Caco-2 (cell line): ENCODE measurements at regions not wholly inside any gene's neighbourhood (a gene's known extent, or its start where the extent isn't known, plus 50 kb on each side); places are given as distances from the start of the nearest gene placed in this dataset.

ENCODE experiments used
- BruUV-seq: library from RNA; stranded (reverse); fragments of 400-500 nt; replicated peaks from 2 replicates; lab custom pipeline; 2021; lab: Mats Ljungman, UMichigan
- CTCF ChIA-PET: fragments of 300-600 bp; sonication (Branson Sonifier 250); formaldehyde crosslinking; loops from one replicate; lab custom pipeline; 2022; ENCODE audit warnings: antibody characterized with exemption; lab: Charles Lee
- POLR2A ChIA-PET: fragments of 300-600 bp; sonication (Branson Sonifier 250); formaldehyde crosslinking; loops from one replicate; lab custom pipeline; 2022; ENCODE audit warnings: antibody characterized with exemption; lab: Charles Lee
- DNase-seq, 2 experiments: peaks; one replicate each; pipeline versions ENCODE4 v3.0.0 to v3.0.0-alpha.2; 2020 to 2022
- H3K27me3 ChIP-seq: replicated peaks from 2 replicates; pipeline ENCODE4 v1.6.0; 2011; ENCODE audit warnings: low read length; ENCODE audit not compliant: control insufficient read depth, insufficient read depth
- H3K36me3 ChIP-seq: 2 replicates; pipeline ENCODE4 v1.5.1; 2011; ENCODE audit warnings: low read length; ENCODE audit not compliant: control insufficient read depth, insufficient read depth
- H3K4me1 ChIP-seq: fragments of 250-450 bp; sonication (Bioruptor Pico); 2 replicates; pipeline ENCODE4 v1.5.1; 2020; ENCODE audit warnings: mild to moderate bottlenecking
- H3K4me3 ChIP-seq: 2 replicates; pipeline ENCODE4 v1.5.1; 2011; ENCODE audit warnings: low read depth, mild to moderate bottlenecking, control low read depth, low read length
- H3K9me3 ChIP-seq: fragments of 250-450 bp; sonication (Bioruptor Pico); 2 replicates; pipeline ENCODE4 v1.5.1; 2020; ENCODE audit warnings: mild to moderate bottlenecking, moderate library complexity
- H3K27ac Mint-ChIP-seq: one replicate; pipeline ENCODE4 v1.8.0; 2022; ENCODE audit warnings: mixed read lengths; ENCODE audit not compliant: unreplicated experiment
- H3K27me3 Mint-ChIP-seq: one replicate; pipeline ENCODE4 v1.8.0; 2022; ENCODE audit warnings: mixed read lengths; ENCODE audit not compliant: insufficient read depth, unreplicated experiment
- H3K36me3 Mint-ChIP-seq: one replicate; pipeline ENCODE4 v1.8.0; 2022; ENCODE audit warnings: mild to moderate bottlenecking, mixed read lengths; ENCODE audit not compliant: insufficient read depth, unreplicated experiment
- H3K4me1 Mint-ChIP-seq: one replicate; pipeline ENCODE4 v1.8.0; 2022; ENCODE audit warnings: low read depth, mixed read lengths; ENCODE audit not compliant: unreplicated experiment
- H3K4me3 Mint-ChIP-seq: one replicate; pipeline ENCODE4 v1.8.0; 2022; ENCODE audit warnings: mild to moderate bottlenecking, moderate library complexity, mixed read lengths; ENCODE audit not compliant: unreplicated experiment
- H3K9me3 Mint-ChIP-seq: one replicate; pipeline ENCODE4 v1.8.0; 2022; ENCODE audit warnings: mixed read lengths; ENCODE audit not compliant: unreplicated experiment
- CTCF ChIP-seq, 2 experiments: fragments of 200-600 bp in 1 of 2; IDR thresholded peaks; 1 replicate in 1 of 2; 2 replicates in 1 of 2; pipeline versions ENCODE4 v1.5.1 to v1.8.0; 2011 to 2022; ENCODE audit warnings: antibody characterized with exemption in 1 of 2, control low read depth in 1 of 2, inconsistent platforms in 1 of 2, low read depth in 1 of 2, low read length in 1 of 2, mild to moderate bottlenecking in 1 of 2, moderate library complexity in 1 of 2; ENCODE audit not compliant: insufficient read depth in 1 of 2, severe bottlenecking in 1 of 2, unreplicated experiment in 1 of 2
- intact Hi-C: fragments of 100-400 bp; cut with micrococcal nuclease; formaldehyde crosslinking; loops from one replicate; pipeline ENCODE4 v1.10.0; 2022; ENCODE audit not compliant: unreplicated experiment

GRCh38 chr14:87566991-87567390 is 426.0 kb downstream of the GALC start:
- POLR2A ChIA-PET, result no interaction called here
- Mint-ChIP-seq H3K27ac (no peak overlapping the region), H3K4me1 (no peaks in the 10 kb centered on the region)

DNA sequence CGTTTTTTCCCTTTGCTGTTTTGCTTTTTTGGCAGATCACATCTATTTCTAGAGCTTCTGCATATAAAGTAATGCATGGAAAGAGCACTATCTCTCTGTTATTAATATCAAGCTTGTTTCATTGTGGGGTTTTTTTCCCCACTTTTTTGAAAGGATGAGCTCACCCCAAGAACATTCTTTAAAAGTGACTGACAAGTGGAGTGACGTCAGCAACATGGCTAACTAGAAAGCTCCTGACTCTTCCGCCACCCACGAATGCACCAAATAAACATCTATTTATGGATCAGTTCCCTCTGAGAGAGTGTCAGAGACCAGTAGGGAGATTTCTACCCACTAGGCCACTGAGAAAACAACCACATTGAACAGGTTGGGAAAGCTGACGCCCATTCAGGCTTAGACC is 445.4 kb downstream of the GALC start:
- POLR2A ChIA-PET, result no interaction called here
- peaks cover 10% of the 10 kb centered on the region for H3K9me3 Mint-ChIP-seq

More at GRCh38 chr14:87566991-87567390, 426.0 kb downstream of the GALC start:
- Histone ChIP-seq H3K4me1 (no peaks in the 10 kb centered on the region), H3K4me3 (no peak overlapping the region), H3K9me3 (no peaks in the 10 kb centered on the region), H3K27me3 (no peaks in the 10 kb centered on the region; the same call in 1 of the 2 replicates), H3K36me3 (no peaks in the 10 kb centered on the region)
- TF ChIP-seq CTCF (IDR thresholded peaks at IDR 0.05; ENCODE audit: insufficient read depth in 1 of 2, low read depth in 1 of 2, low read length in 1 of 2, severe bottlenecking in 1 of 2, unreplicated experiment in 1 of 2), result no peak
- H3K36me3 Mint-ChIP-seq, result no peaks in the 10 kb centered on the region
- H3K27me3 Mint-ChIP-seq, result no peaks in the 10 kb centered on the region
- H3K4me3 Mint-ChIP-seq, result no peak overlapping the region
- no peak for DNase-seq
- CTCF ChIA-PET, result no interaction called here
- peaks cover 9% of the 10 kb centered on the region for H3K9me3 Mint-ChIP-seq
- no TSS peak for BruUV-seq
- intact Hi-C loops, result no loop called here

DNA sequence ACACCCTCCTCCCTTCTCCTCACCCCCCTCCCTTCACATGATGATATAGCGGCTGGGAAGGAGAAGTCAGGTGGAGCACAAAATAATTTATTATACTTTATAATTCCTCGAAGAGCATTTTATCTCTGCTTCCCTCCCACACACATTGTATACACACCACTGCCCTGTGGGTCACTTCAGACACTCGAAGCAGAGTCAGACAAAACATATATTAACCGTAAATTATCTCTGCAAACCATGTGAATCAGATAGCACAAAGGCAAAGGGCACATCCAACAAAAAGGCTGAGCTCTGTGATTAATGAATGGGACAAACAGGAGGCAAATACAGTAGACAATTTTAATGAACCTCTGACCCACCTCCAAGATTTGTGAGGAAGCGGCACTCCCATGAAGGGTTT is 450.7 kb downstream of the GALC start:
- Histone ChIP-seq H3K9me3 (no peaks in the 10 kb centered on the region), H3K4me1 (no peaks in the 10 kb centered on the region), H3K36me3 (no peaks in the 10 kb centered on the region), H3K27me3 (no peaks in the 10 kb centered on the region), H3K4me3 (no peak overlapping the region)
- no peak for DNase-seq
- intact Hi-C loops, result no loop called here
- peaks cover 16% of the 10 kb centered on the region for H3K9me3 Mint-ChIP-seq
- H3K4me3 Mint-ChIP-seq, result no peak overlapping the region
- H3K36me3 Mint-ChIP-seq, result no peaks in the 10 kb centered on the region
- TF ChIP-seq CTCF (IDR thresholded peaks at IDR 0.05; ENCODE audit: insufficient read depth in 1 of 2, low read depth in 1 of 2, low read length in 1 of 2, severe bottlenecking in 1 of 2, unreplicated experiment in 1 of 2), result no peak
- ChIA-PET POLR2A (no interaction called here), CTCF (no interaction called here)
- H3K27me3 Mint-ChIP-seq, result peaks cover 3% of the 10 kb centered on the region
- no TSS peak for BruUV-seq
- no peak overlapping the region for H3K27ac Mint-ChIP-seq
- H3K4me1 Mint-ChIP-seq, result no peaks in the 10 kb centered on the region

More for the DNA sequence above, 445.4 kb downstream of the GALC start:
- H3K36me3 Mint-ChIP-seq, result no peaks in the 10 kb centered on the region
- no peaks in the 10 kb centered on the region for H3K36me3 ChIP-seq
- H3K27ac Mint-ChIP-seq, result no peak overlapping the region
- no peaks in the 10 kb centered on the region for H3K27me3 Mint-ChIP-seq
- H3K4me1 Mint-ChIP-seq, result no peaks in the 10 kb centered on the region
- H3K9me3 ChIP-seq, result no peaks in the 10 kb centered on the region
- no peaks in the 10 kb centered on the region for H3K4me1 ChIP-seq
- CTCF ChIA-PET, result no interaction called here
- no peaks in the 10 kb centered on the region for H3K27me3 ChIP-seq
- no peak for TF ChIP-seq CTCF (IDR thresholded peaks at IDR 0.05; ENCODE audit: insufficient read depth in 1 of 2, low read depth in 1 of 2, low read length in 1 of 2, severe bottlenecking in 1 of 2, unreplicated experiment in 1 of 2)
- BruUV-seq, result no TSS peak
- DNase-seq, result no peak
- H3K4me3 ChIP-seq, result no peak overlapping the region
- intact Hi-C loops, result no loop called here
- no peak overlapping the region for H3K4me3 Mint-ChIP-seq
